Lower lobe of right lung (tissue), 2 donors: ENCODE measurements at regions not wholly inside any gene's neighbourhood (a gene's known extent, or its start where the extent isn't known, plus 50 kb on each side); places are given as distances from the start of the nearest gene placed in this dataset.

Experiments
- ATAC-seq, 2 donors: fragments of 200-7000 bp; cut with Tn5 transposase; one replicate each; pipeline ENCODE4 v1.9.1; 2020 to 2022; ENCODE audit warnings: mild to moderate bottlenecking in 2 of 2, moderate library complexity in 2 of 2
- DNase-seq: peaks from one replicate; pipeline ENCODE4 v3.0.0-alpha.2; 2020
- H3K27ac ChIP-seq: fragments of 200-600 bp; one replicate; pipeline ENCODE4 v1.8.0; 2022
- H3K27me3 ChIP-seq: fragments of 200-600 bp; one replicate; pipeline ENCODE4 v1.8.0; 2022; ENCODE audit warnings: low read depth
- H3K36me3 ChIP-seq: fragments of 200-600 bp; one replicate; pipeline ENCODE4 v1.8.0; 2022; ENCODE audit warnings: mild to moderate bottlenecking
- H3K4me1 ChIP-seq: fragments of 200-600 bp; one replicate; pipeline ENCODE4 v1.8.0; 2022
- H3K4me3 ChIP-seq: fragments of 200-600 bp; one replicate; pipeline ENCODE4 v1.8.0; 2022; ENCODE audit warnings: mild to moderate bottlenecking
- H3K9me3 ChIP-seq: fragments of 200-600 bp; one replicate; pipeline ENCODE4 v1.8.0; 2022
- CTCF ChIP-seq: fragments of 200-600 bp; IDR thresholded peaks from one replicate; pipeline ENCODE4 v1.8.0; 2022; ENCODE audit warnings: antibody characterized with exemption, mild to moderate bottlenecking
- intact Hi-C: fragments of 100-400 bp; cut with DNase I; formaldehyde crosslinking; loops from one replicate; pipeline ENCODE4 v1.11.0; 2022
- donor health status: DM: no; HTN: yes; CAD: no; lungs with severe emphysema.

- Histone ChIP-seq H3K4me1 (no peaks in the 10 kb centered on the region), H3K27me3 (no peaks in the 10 kb centered on the region), H3K9me3 (no peaks in the 10 kb centered on the region), H3K36me3 (no peaks in the 10 kb centered on the region), H3K27ac (no peak overlapping the region), H3K4me3 (no peak overlapping the region)
- ATAC-seq (no peak), DNase-seq (no peak)
- no peak for TF ChIP-seq CTCF
- intact Hi-C loops, result no loop called here
These were observed 50.2 kb upstream of the GALNT10 start for GRCh38 chr5:154140381-154140780.
